Heart right ventricle (tissue), 16 donors: ENCODE measurements at regions not wholly inside any gene's neighbourhood (a gene's known extent, or its start where the extent isn't known, plus 50 kb on each side); places are given as distances from the start of the nearest gene placed in this dataset.

ENCODE experiments used
- ATAC-seq, 8 donors: fragments of 200-7000 bp; cut with Tn5 transposase; one replicate each; pipeline ENCODE4 v1.9.1; 2020; ENCODE audit warnings: mild to moderate bottlenecking in 8 of 8, moderate library complexity in 8 of 8, moderate number of reproducible peaks in 1 of 8
- DNase-seq, 2 donors: peaks; one replicate each; pipeline ENCODE4 v3.0.0-alpha.2; 2020
- H3K27ac ChIP-seq, 10 donors: fragments of 200-600 bp; sonication (generic) in 2 of 10; one replicate each; pipeline versions ENCODE4 v1.5.0 to v1.8.0; 2020 to 2022; ENCODE audit warnings: mild to moderate bottlenecking in 3 of 10
- H3K27me3 ChIP-seq, 7 donors: fragments of 200-600 bp; one replicate each; pipeline ENCODE4 v1.8.0; 2021 to 2022; ENCODE audit warnings: mild to moderate bottlenecking in 2 of 7
- H3K36me3 ChIP-seq, 9 donors: fragments of 200-600 bp; sonication (generic) in 1 of 9; one replicate each; pipeline versions ENCODE4 v1.5.0 to v1.8.0; 2020 to 2022; ENCODE audit warnings: mild to moderate bottlenecking in 2 of 9
- H3K4me1 ChIP-seq, 9 donors: fragments of 200-600 bp; sonication (generic) in 1 of 9; one replicate each; pipeline versions ENCODE4 v1.5.0 to v1.8.0; 2020 to 2022; ENCODE audit warnings: mild to moderate bottlenecking in 4 of 9
- H3K4me3 ChIP-seq, 10 donors: fragments of 200-600 bp; sonication (generic) in 2 of 10; one replicate each; pipeline versions ENCODE4 v1.5.0 to v1.8.0; 2020 to 2022; ENCODE audit warnings: mild to moderate bottlenecking in 7 of 10, moderate library complexity in 2 of 10
- H3K9me3 ChIP-seq, 11 donors: fragments of 200-600 bp in 10 of 11; sonication (generic) in 2 of 11; one replicate each; pipeline versions ENCODE4 v1.5.0 to v1.8.0; 2013 to 2022; ENCODE audit warnings: mild to moderate bottlenecking in 2 of 11, control low read depth in 1 of 11, moderate library complexity in 1 of 11
- CTCF ChIP-seq, 9 donors: fragments of 200-600 bp; sonication (generic) in 2 of 9; IDR thresholded peaks; one replicate each; pipeline versions ENCODE4 v1.5.0 to v1.8.0; 2021 to 2022; ENCODE audit warnings: antibody characterized with exemption in 9 of 9, mild to moderate bottlenecking in 5 of 9, moderate library complexity in 1 of 9
- WGBS, 2 donors: extraction: QIAGEN DNeasy Blood & Tissue Kit; methylation state at CpG; one replicate each; pipeline ENCODE4 v1.1.7; 2013; ENCODE audit warnings: inconsistent platforms in 1 of 2; 5-methylcytosine and 5-hydroxymethylcytosine counted together
- intact Hi-C, 10 donors: fragments of 100-400 bp; cut with DNase I; formaldehyde crosslinking; loops; one replicate each; pipeline versions ENCODE4 v1.11.1 to v1.14.2; 2022
- donor health status: Arrhythmogenic right ventricular cardiomyopathy.
- donor health status: ischemic (EF 13 %, LVEDD 7.1; RV severe dilation, severe dysfunction).
- donor health status: healthy with polysubstance abuse.
- donor health status: DM: no; HTN: yes; CAD: no.
- donor health status: DM: no; HTN: no; CAD: no.
- donor health status: ischemic (EF 25% LVEDD 6.9; RV normal size, moderate dysfunction).
- donor health status: ischemic (EF 25% LVEDD 5.7; RV mildly dilated, moderate dysfunction).
- donor health status: healthy.
- donor health status: DM: yes; HTN: yes; CAD: no.
- donor health status: Ischemic cardiomyopathy.
- donor health status: ischemic (EF 35%, LVEDD 5.7; RV mildly dilated, moderate dysfunction).
- donor health status: nonischemic (EF 11% LVEDD 7.7; RV severe dilation, severe dysfunction).
- donor health status: DM: yes; HTN: yes; CAD: no.
- donor health status: PGD.
- donor health status: ischemic (EF 29% LVEDD 5.4; RV normal size, mild dysfunction).
- donor health status: nonischemic (EF 23%, LVEDD 6.1; RV moderate dilation, normal function).

- peaks cover 0 to 27% (median 11%) of the 10 kb centered on the region in 9 donors for H3K4me1 ChIP-seq
- H3K27me3 ChIP-seq = no peaks in the 10 kb centered on the region
- H3K9me3 ChIP-seq = peaks cover 0 to 6% (median 0%) of the 10 kb centered on the region in 11 donors
- intact Hi-C loops = no loop called here
- H3K27ac ChIP-seq = no peak overlapping the region
- H3K4me3 ChIP-seq = no peak overlapping the region
- DNase-seq (no peak), ATAC-seq (no peak)
- 87% methylated on average over 7 of the region's 7 CpGs for WGBS, 2 donors
- H3K36me3 ChIP-seq = no peaks in the 10 kb centered on the region
- TF ChIP-seq CTCF (IDR thresholded peaks at IDR 0.05) = no peak
These were observed 348.5 kb upstream of the PROK2 start for GRCh38 chr3:72133329-72134011.

GRCh38 chr3:72131899-72132298 lies 347.0 kb upstream of the PROK2 start:
- intact Hi-C loops = no loop called here
- Histone ChIP-seq H3K27me3 (no peaks in the 10 kb centered on the region), H3K9me3 (peaks cover 0 to 6% (median 0%) of the 10 kb centered on the region in 11 donors), H3K4me3 (no peak overlapping the region), H3K4me1 (peaks cover 0 to 20% (median 8%) of the 10 kb centered on the region in 9 donors), H3K36me3 (no peaks in the 10 kb centered on the region), H3K27ac (no peak overlapping the region)
- ATAC-seq (no peak), DNase-seq (no peak)
- WGBS, 2 donors = 91 to 98% methylated on average over 1 of the region's 1 CpG
- TF ChIP-seq CTCF (IDR thresholded peaks at IDR 0.05) = no peak

GRCh38 chr3:72130565-72130964 lies 345.6 kb upstream of the PROK2 start:
- WGBS, 2 donors = 98 to 99% methylated on average over 3 of the region's 3 CpGs
- ATAC-seq = no peak

GRCh38 chr3:72129501-72130094 lies 344.6 kb upstream of the PROK2 start:
- peaks cover 0 to 6% (median 0%) of the 10 kb centered on the region in 11 donors for H3K9me3 ChIP-seq
- peak in 4 of 8 donors; percentile 38 to 78 (median 41) for ATAC-seq
- H3K27ac ChIP-seq = peak overlapping the region in 1 of 10 donors; percentile 0
- no peaks in the 10 kb centered on the region for H3K27me3 ChIP-seq
- H3K4me1 ChIP-seq = peaks cover 0 to 24% (median 8%) of the 10 kb centered on the region in 9 donors
- no peaks in the 10 kb centered on the region for H3K36me3 ChIP-seq
- H3K4me3 ChIP-seq = no peak overlapping the region
- no peak for TF ChIP-seq CTCF (IDR thresholded peaks at IDR 0.05)
- DNase-seq = no peak
- 53 to 58% methylated on average over 5 of the region's 5 CpGs for WGBS, 2 donors
- intact Hi-C loops = no loop called here

More at GRCh38 chr3:72130565-72130964, 345.6 kb upstream of the PROK2 start:
- H3K4me1 ChIP-seq = peaks cover 0 to 24% (median 8%) of the 10 kb centered on the region in 9 donors
- no peak overlapping the region for H3K4me3 ChIP-seq
- no peak overlapping the region for H3K27ac ChIP-seq
- intact Hi-C loops = no loop called here
- H3K36me3 ChIP-seq = no peaks in the 10 kb centered on the region
- no peaks in the 10 kb centered on the region for H3K27me3 ChIP-seq
- peaks cover 0 to 6% (median 0%) of the 10 kb centered on the region in 11 donors for H3K9me3 ChIP-seq
- no peak for TF ChIP-seq CTCF (IDR thresholded peaks at IDR 0.05)
- no peak for DNase-seq
